GM13977 (cell line): ENCODE measurements at regions not wholly inside any gene's neighbourhood (a gene's known extent, or its start where the extent isn't known, plus 50 kb on each side); places are given as distances from the start of the nearest gene placed in this dataset.

Source experiments
- DNase-seq: peaks from one replicate; pipeline ENCODE4 v3.0.0; 2012; ENCODE audit warnings: low spot score
- CTCF ChIP-seq: IDR thresholded peaks from 2 replicates; pipeline ENCODE4 v1.5.1; 2012; ENCODE audit warnings: mild to moderate bottlenecking, control low read depth; ENCODE audit not compliant: insufficient read depth; ENCODE audit errors: extremely low read depth, missing control alignments
- in situ Hi-C: fragments of 300-500 bp; cut with MboI; formaldehyde crosslinking; loops from one replicate; pipeline ENCODE4 v1.12.0; 2022; ENCODE audit warnings: low sequenced_read_pairs, low pct_unique_long_range_greater_than_20kb, mixed read lengths, inconsistent platforms; ENCODE audit not compliant: unreplicated experiment

- no peak for DNase-seq
- no peak for TF ChIP-seq CTCF
- in situ Hi-C loops: no loop called here
Observed at GRCh38 chr18:6626457-6626856, 103.1 kb upstream of the ARHGAP28 start.

GRCh38 chr18:6627645-6628044 is 101.9 kb upstream of the ARHGAP28 start:
- TF ChIP-seq CTCF: no peak
- no peak for DNase-seq
- in situ Hi-C loops: no loop called here

- no peak for TF ChIP-seq CTCF
- no peak for DNase-seq
- in situ Hi-C loops: no loop called here
Observed at GRCh38 chr18:6628187-6628586, 101.3 kb upstream of the ARHGAP28 start.

DNA sequence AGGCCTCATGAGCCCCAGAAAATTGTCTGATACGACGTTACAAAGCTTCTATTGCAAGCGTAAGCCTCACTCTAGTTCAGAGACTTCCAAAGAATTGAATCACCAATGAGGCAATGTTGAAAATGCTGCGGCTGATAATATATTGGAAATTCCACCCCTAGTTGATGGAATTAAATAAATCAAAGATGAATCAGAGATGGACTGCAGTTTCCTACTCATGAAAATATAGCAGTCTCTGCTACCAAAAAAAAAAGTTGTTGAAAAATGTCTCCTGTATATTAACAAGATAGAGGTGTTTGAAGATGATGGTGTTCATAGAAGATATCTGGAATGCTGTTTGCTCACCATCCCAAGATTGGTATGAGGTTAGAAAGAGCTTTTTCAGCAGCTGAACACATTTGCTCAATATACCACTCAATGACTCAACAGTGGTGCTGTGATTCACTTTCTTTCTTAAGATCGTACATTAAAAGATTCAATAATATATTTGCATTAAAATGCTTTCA is 99.8 kb upstream of the ARHGAP28 start:
- in situ Hi-C loops: no loop called here
- DNase-seq: no peak
- TF ChIP-seq CTCF: no peak

- in situ Hi-C loops: no loop called here
- no peak for DNase-seq
- TF ChIP-seq CTCF: no peak
Observed at GRCh38 chr18:6633310-6633709, 96.2 kb upstream of the ARHGAP28 start.

- TF ChIP-seq CTCF: no peak
- in situ Hi-C loops: no loop called here
- no peak for DNase-seq
Observed at GRCh38 chr18:6636091-6636490, 93.4 kb upstream of the ARHGAP28 start.

- DNase-seq: no peak
- no peak for TF ChIP-seq CTCF
- in situ Hi-C loops: no loop called here
Observed at GRCh38 chr18:6638447-6638846, 91.1 kb upstream of the ARHGAP28 start.
